ENCODE measurements at regions not wholly inside any gene's neighbourhood (a gene's known extent, or its start where the extent isn't known, plus 50 kb on each side); places are given as distances from the start of the nearest gene placed in this dataset.

- no peak for TF ChIP-seq GABPA (IDR thresholded peaks at IDR 0.05 in 1 of 2, conservative IDR thresholded peaks at IDR 0.05 in 1 of 2)
- TF ChIP-seq FOXA1 (IDR thresholded peaks at IDR 0.05): no peak
- TF ChIP-seq JUND (IDR thresholded peaks at IDR 0.05): no peak
- no peak for TF ChIP-seq EGR1 (IDR thresholded peaks at IDR 0.05; ENCODE audit: low read depth in 2 of 2)
- no peak for TF ChIP-seq HNF4A (conservative IDR thresholded peaks at IDR 0.05)
- Histone ChIP-seq H3K36me3 (ENCODE audit: control insufficient read depth in 4 of 4, insufficient read depth in 3 of 4, low read depth in 1 of 4, low read length in 3 of 4) (no peaks in the 10 kb centered on the region), H3K4me1 (ENCODE audit: control insufficient read depth in 4 of 4, insufficient read depth in 4 of 4, low read length in 3 of 4) (no peaks in the 10 kb centered on the region), H3K4me3 (ENCODE audit: low read depth in 1 of 3, low read length in 3 of 3) (no peak overlapping the region), H3K27ac (ENCODE audit: low read depth in 1 of 2, low read length in 2 of 2) (no peak overlapping the region), H3K27me3 (ENCODE audit: control insufficient read depth in 4 of 4, insufficient read depth in 4 of 4, low read length in 3 of 4) (no peaks in the 10 kb centered on the region), H3K9me3 (ENCODE audit: control insufficient read depth in 4 of 4, low read length in 3 of 4) (peaks cover 0 to 2% (median 0%) of the 10 kb centered on the region in 4 donors), H3K9ac (ENCODE audit: low read depth in 1 of 2, low read length in 2 of 2) (no peak overlapping the region)
- no peak for DNase-seq (ENCODE audit: low spot score)
- 86% methylated on average over 9 of the region's 9 CpGs for WGBS
Measured at GRCh38 chr3:197408177-197408957, 110.0 kb upstream of the DLG1 start.

DNA sequence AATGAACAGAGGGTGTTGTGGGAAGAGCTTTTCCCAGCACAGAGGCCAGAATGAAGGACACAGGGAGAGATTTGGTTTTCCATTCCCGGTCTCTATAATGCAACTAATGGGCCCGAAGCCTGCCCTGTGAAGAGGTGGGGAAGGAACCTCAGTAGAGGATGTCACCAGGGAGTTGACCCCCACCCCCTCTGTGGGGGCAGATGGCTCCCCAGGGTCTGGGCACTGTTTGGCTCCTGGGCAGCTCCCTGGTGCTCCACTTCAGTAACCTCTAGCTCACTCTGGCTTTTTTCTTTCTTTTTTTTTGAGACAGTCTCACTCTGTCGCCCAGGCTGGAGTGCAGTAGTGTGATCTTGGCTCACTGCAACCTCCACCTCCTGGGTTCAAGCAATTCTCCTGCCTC is 109.1 kb upstream of the DLG1 start:
- TF ChIP-seq HNF4A (conservative IDR thresholded peaks at IDR 0.05): no peak
- no peak for TF ChIP-seq FOXA2 (IDR thresholded peaks at IDR 0.05)
- no peak for TF ChIP-seq FOXA1 (IDR thresholded peaks at IDR 0.05)
- no peak for TF ChIP-seq NR2F2 (IDR thresholded peaks at IDR 0.05)
- TF ChIP-seq JUND (IDR thresholded peaks at IDR 0.05): no peak
- TF ChIP-seq EGR1 (IDR thresholded peaks at IDR 0.05; ENCODE audit: low read depth in 2 of 2): no peak
- TF ChIP-seq RXRA (IDR thresholded peaks at IDR 0.05): no peak
- no peak for TF ChIP-seq TAF1 (conservative IDR thresholded peaks at IDR 0.05)
- no peak for TF ChIP-seq SP1 (IDR thresholded peaks at IDR 0.05)
- TF ChIP-seq CTCF (IDR thresholded peaks at IDR 0.05; ENCODE audit: low read depth, low read length, missing input control): no peak
- no peak for TF ChIP-seq ZBTB33 (IDR thresholded peaks at IDR 0.05)
- no peak for TF ChIP-seq YY1 (IDR thresholded peaks at IDR 0.05)
- TF ChIP-seq RAD21 (IDR thresholded peaks at IDR 0.05): no peak
- TF ChIP-seq GABPA (IDR thresholded peaks at IDR 0.05 in 1 of 2, conservative IDR thresholded peaks at IDR 0.05 in 1 of 2): no peak
- no peak overlapping the region for H3K27ac ChIP-seq (ENCODE audit: low read depth in 1 of 2, low read length in 2 of 2)
- no peaks in the 10 kb centered on the region for H3K36me3 ChIP-seq (ENCODE audit: control insufficient read depth in 4 of 4, insufficient read depth in 3 of 4, low read depth in 1 of 4, low read length in 3 of 4)
- H3K4me3 ChIP-seq (ENCODE audit: low read depth in 1 of 3, low read length in 3 of 3): no peak overlapping the region
- H3K9me3 ChIP-seq (ENCODE audit: control insufficient read depth in 4 of 4, low read length in 3 of 4): peaks cover 0 to 2% (median 0%) of the 10 kb centered on the region in 4 donors
- H3K27me3 ChIP-seq (ENCODE audit: control insufficient read depth in 4 of 4, insufficient read depth in 4 of 4, low read length in 3 of 4): no peaks in the 10 kb centered on the region
- H3K4me1 ChIP-seq (ENCODE audit: control insufficient read depth in 4 of 4, insufficient read depth in 4 of 4, low read length in 3 of 4): no peaks in the 10 kb centered on the region
- DNase-seq (ENCODE audit: low spot score): no peak
- WGBS: 82% methylated on average over 3 of the region's 3 CpGs
- H3K9ac ChIP-seq (ENCODE audit: low read depth in 1 of 2, low read length in 2 of 2): no peak overlapping the region

DNA sequence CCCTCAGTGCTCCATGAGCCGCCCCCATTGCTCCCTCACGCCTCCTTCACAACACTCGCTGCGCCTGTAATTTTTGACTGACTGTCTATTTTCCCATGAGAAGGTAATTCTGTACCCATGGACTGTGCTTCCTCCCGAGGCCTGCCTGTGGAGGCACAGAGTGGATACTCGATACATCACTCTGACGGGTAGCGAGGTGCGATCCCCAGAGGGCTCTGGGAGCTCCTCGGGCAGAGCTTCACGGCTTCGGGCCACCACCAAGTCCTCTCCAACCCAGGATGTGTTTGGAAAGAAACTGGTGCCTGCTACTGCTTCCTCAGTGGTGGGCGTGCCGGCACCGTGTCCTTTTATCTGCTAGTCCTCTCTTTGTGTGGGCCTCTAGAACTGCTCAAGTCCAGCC is 108.6 kb upstream of the DLG1 start:
- peaks cover 0 to 2% (median 0%) of the 10 kb centered on the region in 4 donors for H3K9me3 ChIP-seq (ENCODE audit: control insufficient read depth in 4 of 4, low read length in 3 of 4)
- no peak overlapping the region for H3K4me3 ChIP-seq (ENCODE audit: low read depth in 1 of 3, low read length in 3 of 3)
- no peak overlapping the region for H3K9ac ChIP-seq (ENCODE audit: low read depth in 1 of 2, low read length in 2 of 2)
- no peak overlapping the region for H3K27ac ChIP-seq (ENCODE audit: low read depth in 1 of 2, low read length in 2 of 2)
- no peaks in the 10 kb centered on the region for H3K27me3 ChIP-seq (ENCODE audit: control insufficient read depth in 4 of 4, insufficient read depth in 4 of 4, low read length in 3 of 4)
- no peaks in the 10 kb centered on the region for H3K4me1 ChIP-seq (ENCODE audit: control insufficient read depth in 4 of 4, insufficient read depth in 4 of 4, low read length in 3 of 4)
- WGBS: 96% methylated on average over 15 of the region's 15 CpGs
- H3K36me3 ChIP-seq (ENCODE audit: control insufficient read depth in 4 of 4, insufficient read depth in 3 of 4, low read depth in 1 of 4, low read length in 3 of 4): no peaks in the 10 kb centered on the region
- no peak for DNase-seq (ENCODE audit: low spot score)
- TF ChIP-seq GABPA (IDR thresholded peaks at IDR 0.05 in 1 of 2, conservative IDR thresholded peaks at IDR 0.05 in 1 of 2): no peak
- no peak for TF ChIP-seq MAX (IDR thresholded peaks at IDR 0.05)
- TF ChIP-seq NR2F2 (IDR thresholded peaks at IDR 0.05): no peak
- no peak for TF ChIP-seq RAD21 (IDR thresholded peaks at IDR 0.05)
- TF ChIP-seq CTCF (IDR thresholded peaks at IDR 0.05; ENCODE audit: low read depth, low read length, missing input control): no peak
- no peak for TF ChIP-seq EGR1 (IDR thresholded peaks at IDR 0.05; ENCODE audit: low read depth in 2 of 2)
- TF ChIP-seq, protein P1, sequence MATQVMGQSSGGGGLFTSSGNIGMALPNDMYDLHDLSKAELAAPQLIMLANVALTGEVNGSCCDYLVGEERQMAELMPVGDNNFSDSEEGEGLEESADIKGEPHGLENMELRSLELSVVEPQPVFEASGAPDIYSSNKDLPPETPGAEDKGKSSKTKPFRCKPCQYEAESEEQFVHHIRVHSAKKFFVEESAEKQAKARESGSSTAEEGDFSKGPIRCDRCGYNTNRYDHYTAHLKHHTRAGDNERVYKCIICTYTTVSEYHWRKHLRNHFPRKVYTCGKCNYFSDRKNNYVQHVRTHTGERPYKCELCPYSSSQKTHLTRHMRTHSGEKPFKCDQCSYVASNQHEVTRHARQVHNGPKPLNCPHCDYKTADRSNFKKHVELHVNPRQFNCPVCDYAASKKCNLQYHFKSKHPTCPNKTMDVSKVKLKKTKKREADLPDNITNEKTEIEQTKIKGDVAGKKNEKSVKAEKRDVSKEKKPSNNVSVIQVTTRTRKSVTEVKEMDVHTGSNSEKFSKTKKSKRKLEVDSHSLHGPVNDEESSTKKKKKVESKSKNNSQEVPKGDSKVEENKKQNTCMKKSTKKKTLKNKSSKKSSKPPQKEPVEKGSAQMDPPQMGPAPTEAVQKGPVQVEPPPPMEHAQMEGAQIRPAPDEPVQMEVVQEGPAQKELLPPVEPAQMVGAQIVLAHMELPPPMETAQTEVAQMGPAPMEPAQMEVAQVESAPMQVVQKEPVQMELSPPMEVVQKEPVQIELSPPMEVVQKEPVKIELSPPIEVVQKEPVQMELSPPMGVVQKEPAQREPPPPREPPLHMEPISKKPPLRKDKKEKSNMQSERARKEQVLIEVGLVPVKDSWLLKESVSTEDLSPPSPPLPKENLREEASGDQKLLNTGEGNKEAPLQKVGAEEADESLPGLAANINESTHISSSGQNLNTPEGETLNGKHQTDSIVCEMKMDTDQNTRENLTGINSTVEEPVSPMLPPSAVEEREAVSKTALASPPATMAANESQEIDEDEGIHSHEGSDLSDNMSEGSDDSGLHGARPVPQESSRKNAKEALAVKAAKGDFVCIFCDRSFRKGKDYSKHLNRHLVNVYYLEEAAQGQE (IDR thresholded peaks at IDR 0.05): no peak

Data from liver (tissue), 8 donors.